ENCODE measurements at regions not wholly inside any gene's neighbourhood (a gene's known extent, or its start where the extent isn't known, plus 50 kb on each side); places are given as distances from the start of the nearest gene placed in this dataset.

GRCh38 chr18:55838841-55839240 is 250.8 kb upstream of the TCF4 start:
- DNase-seq: no peak

- DNase-seq: no peak
Observed at GRCh38 chr18:55838319-55838718, 250.3 kb upstream of the TCF4 start.

GRCh38 chr18:55833543-55833942 is 245.6 kb upstream of the TCF4 start:
- DNase-seq: no peak

- DNase-seq: no peak
Observed at GRCh38 chr18:55830544-55830943, 242.6 kb upstream of the TCF4 start.

GRCh38 chr18:55821219-55821618 is 233.2 kb upstream of the TCF4 start:
- DNase-seq: no peak

- DNase-seq: no peak
Observed at GRCh38 chr18:55819448-55819847, 231.5 kb upstream of the TCF4 start.

- no peak for DNase-seq
Observed at GRCh38 chr18:55818284-55818683, 230.3 kb upstream of the TCF4 start.

GRCh38 chr18:55811925-55812324 is 223.9 kb upstream of the TCF4 start:
- DNase-seq: no peak

GRCh38 chr18:55805666-55806065 is 217.7 kb upstream of the TCF4 start:
- DNase-seq: no peak

- DNase-seq: no peak
Observed at GRCh38 chr18:55795101-55795669, 207.2 kb upstream of the TCF4 start.

- no peak for DNase-seq
Observed at GRCh38 chr18:55794288-55795052, 206.5 kb upstream of the TCF4 start.

GRCh38 chr18:55790296-55790695 is 202.3 kb upstream of the TCF4 start:
- DNase-seq: no peak

- DNase-seq: no peak
Observed at GRCh38 chr18:55787536-55788073, 199.6 kb upstream of the TCF4 start.

GRCh38 chr18:55786651-55787272 is 198.8 kb upstream of the TCF4 start:
- no peak for DNase-seq

- no peak for DNase-seq
Observed at GRCh38 chr18:55783921-55784320, 195.9 kb upstream of the TCF4 start.

- peak in 11 of 14 donors; percentile 4 to 55 (median 32) for DNase-seq
Observed at GRCh38 chr18:55781481-55781957, 193.5 kb upstream of the TCF4 start.

GRCh38 chr18:55780586-55781071 is 192.6 kb upstream of the TCF4 start:
- peak in 1 of 14 donors; percentile 52 for DNase-seq

- DNase-seq: peak in 12 of 14 donors; percentile 2 to 72 (median 50)
Observed at GRCh38 chr18:55779691-55780585, 191.9 kb upstream of the TCF4 start.

- DNase-seq: peak in 4 of 14 donors; percentile 1 to 70 (median 26)
Observed at GRCh38 chr18:55778788-55779690, 191.0 kb upstream of the TCF4 start.

- no peak for DNase-seq
Observed at GRCh38 chr18:55777666-55778304, 189.8 kb upstream of the TCF4 start.
